ENCODE measurements at regions not wholly inside any gene's neighbourhood (a gene's known extent, or its start where the extent isn't known, plus 50 kb on each side); places are given as distances from the start of the nearest gene placed in this dataset.

- 97% methylated on average over 3 of the region's 3 CpGs for WGBS
- no peak overlapping the region for H3K4me3 ChIP-seq
- no peak overlapping the region for H3K27ac ChIP-seq
- intact Hi-C loops (cut with DNase I), result no loop called here
- no peaks in the 10 kb centered on the region for H3K27me3 ChIP-seq (replicated peaks; ENCODE audit: insufficient read depth)
- H3K4me1 ChIP-seq (replicated peaks), result no peaks in the 10 kb centered on the region
- no peaks in the 10 kb centered on the region for H3K9me3 ChIP-seq
- no peaks in the 10 kb centered on the region for H3K36me3 ChIP-seq
- no peak for TF ChIP-seq POLR2AphosphoS5 (IDR thresholded peaks at IDR 0.05)
- TF ChIP-seq CTCF (IDR thresholded peaks at IDR 0.05), result no peak
- no peak for TF ChIP-seq POLR2A (IDR thresholded peaks at IDR 0.05)
- DNase-seq (ENCODE audit: low spot score), result no peak
Observed at GRCh38 chr2:22995576-22995975, 389.4 kb upstream of the KLHL29 start.

- H3K27ac ChIP-seq, result no peak overlapping the region
- TF ChIP-seq POLR2A (IDR thresholded peaks at IDR 0.05), result no peak
- no peak for TF ChIP-seq POLR2AphosphoS5 (IDR thresholded peaks at IDR 0.05)
- TF ChIP-seq CTCF (IDR thresholded peaks at IDR 0.05), result no peak
- no peaks in the 10 kb centered on the region for H3K4me1 ChIP-seq (replicated peaks)
- H3K4me3 ChIP-seq, result no peak overlapping the region
- H3K27me3 ChIP-seq (replicated peaks; ENCODE audit: insufficient read depth), result no peaks in the 10 kb centered on the region
- intact Hi-C loops (cut with DNase I), result no loop called here
- DNase-seq (ENCODE audit: low spot score), result no peak
- 54% methylated on average over 2 of the region's 2 CpGs for WGBS
- no peaks in the 10 kb centered on the region for H3K9me3 ChIP-seq
- H3K36me3 ChIP-seq, result no peaks in the 10 kb centered on the region
Observed at GRCh38 chr2:22996911-22997310, 388.1 kb upstream of the KLHL29 start.

DNA sequence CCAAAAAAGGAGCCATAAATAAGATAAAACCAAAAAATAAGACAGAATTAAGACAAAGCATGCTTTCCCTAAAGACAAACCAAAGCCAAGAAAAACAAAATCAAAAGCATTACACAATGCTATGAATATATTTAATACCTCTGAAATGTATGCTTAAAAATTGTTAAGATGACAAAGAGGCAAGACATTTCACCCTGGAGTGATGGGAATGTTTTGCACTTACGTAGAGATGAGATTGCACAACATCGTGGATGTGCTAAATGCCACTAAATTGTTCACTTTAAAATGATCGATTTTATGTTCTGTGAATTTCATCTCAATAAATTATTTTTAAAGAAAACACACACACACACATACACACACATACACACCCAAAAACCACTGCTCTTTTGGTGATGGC lies 386.6 kb upstream of the KLHL29 start:
- no peak for TF ChIP-seq POLR2A (IDR thresholded peaks at IDR 0.05)
- TF ChIP-seq CTCF (IDR thresholded peaks at IDR 0.05), result no peak
- TF ChIP-seq POLR2AphosphoS5 (IDR thresholded peaks at IDR 0.05), result no peak
- no peak overlapping the region for H3K27ac ChIP-seq
- no peak overlapping the region for H3K4me3 ChIP-seq
- H3K9me3 ChIP-seq, result no peaks in the 10 kb centered on the region
- intact Hi-C loops (cut with DNase I), result no loop called here
- H3K4me1 ChIP-seq (replicated peaks), result no peaks in the 10 kb centered on the region
- no peaks in the 10 kb centered on the region for H3K36me3 ChIP-seq
- no peaks in the 10 kb centered on the region for H3K27me3 ChIP-seq (replicated peaks; ENCODE audit: insufficient read depth)
- DNase-seq (ENCODE audit: low spot score), result no peak
- 93% methylated on average over 3 of the region's 3 CpGs for WGBS

DNA sequence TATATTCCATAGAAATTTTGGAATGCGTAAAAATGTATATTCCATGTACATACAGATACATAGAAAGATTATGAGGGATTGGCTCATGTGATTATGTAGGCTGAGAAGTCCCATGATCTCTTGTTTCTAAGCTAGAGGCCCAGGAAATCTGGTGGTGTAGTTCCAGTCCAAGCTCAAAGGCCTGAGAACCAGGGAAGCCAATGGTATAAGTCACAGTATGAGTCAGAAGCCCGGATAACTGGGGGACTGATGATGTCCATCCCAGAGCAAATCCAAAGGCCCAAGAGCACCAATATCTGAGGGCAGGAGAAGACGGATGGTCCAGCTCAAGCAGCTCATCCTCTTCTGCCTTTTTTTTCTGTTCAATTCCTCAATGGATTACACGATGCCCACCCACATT lies 385.0 kb upstream of the KLHL29 start:
- WGBS, result 83% methylated on average over 4 of the region's 4 CpGs
- H3K4me3 ChIP-seq, result no peak overlapping the region
- no peak overlapping the region for H3K27ac ChIP-seq
- intact Hi-C loops (cut with DNase I), result no loop called here
- H3K4me1 ChIP-seq (replicated peaks), result no peaks in the 10 kb centered on the region
- TF ChIP-seq POLR2A (IDR thresholded peaks at IDR 0.05), result no peak
- no peak for TF ChIP-seq POLR2AphosphoS5 (IDR thresholded peaks at IDR 0.05)
- TF ChIP-seq CTCF (IDR thresholded peaks at IDR 0.05), result no peak
- DNase-seq (ENCODE audit: low spot score), result no peak
- no peaks in the 10 kb centered on the region for H3K27me3 ChIP-seq (replicated peaks; ENCODE audit: insufficient read depth)
- H3K9me3 ChIP-seq, result no peaks in the 10 kb centered on the region
- H3K36me3 ChIP-seq, result no peaks in the 10 kb centered on the region

DNA sequence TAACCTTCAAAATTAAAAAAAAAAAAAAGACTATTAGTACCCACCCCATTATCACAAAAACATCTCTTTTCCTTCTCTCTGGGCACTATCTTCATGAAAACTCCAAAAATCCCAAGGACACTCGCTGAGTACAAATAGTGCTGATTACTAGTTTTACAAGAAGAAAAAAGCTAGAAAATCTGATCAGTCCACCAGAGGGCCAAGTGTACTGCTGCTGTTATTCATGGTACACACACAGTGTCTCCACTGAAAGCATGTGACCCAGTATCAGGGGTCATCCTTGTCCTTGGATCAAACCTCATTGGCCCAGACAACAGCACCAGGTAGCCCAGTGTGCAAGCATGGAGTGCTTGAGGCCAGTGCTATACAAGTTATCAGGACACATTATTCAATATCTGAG lies 382.7 kb upstream of the KLHL29 start:
- H3K36me3 ChIP-seq, result no peaks in the 10 kb centered on the region
- H3K27me3 ChIP-seq (replicated peaks; ENCODE audit: insufficient read depth), result no peaks in the 10 kb centered on the region
- no peak for DNase-seq (ENCODE audit: low spot score)
- 84% methylated on average over 1 of the region's 1 CpG for WGBS
- TF ChIP-seq CTCF (IDR thresholded peaks at IDR 0.05), result no peak
- no peak for TF ChIP-seq POLR2A (IDR thresholded peaks at IDR 0.05)
- no peak for TF ChIP-seq POLR2AphosphoS5 (IDR thresholded peaks at IDR 0.05)
- H3K4me1 ChIP-seq (replicated peaks), result no peaks in the 10 kb centered on the region
- intact Hi-C loops (cut with DNase I), result no loop called here
- no peaks in the 10 kb centered on the region for H3K9me3 ChIP-seq
- H3K27ac ChIP-seq, result no peak overlapping the region
- H3K4me3 ChIP-seq, result no peak overlapping the region
